ENCODE measurements at regions not wholly inside any gene's neighbourhood (a gene's known extent, or its start where the extent isn't known, plus 50 kb on each side); places are given as distances from the start of the nearest gene placed in this dataset.

DNA sequence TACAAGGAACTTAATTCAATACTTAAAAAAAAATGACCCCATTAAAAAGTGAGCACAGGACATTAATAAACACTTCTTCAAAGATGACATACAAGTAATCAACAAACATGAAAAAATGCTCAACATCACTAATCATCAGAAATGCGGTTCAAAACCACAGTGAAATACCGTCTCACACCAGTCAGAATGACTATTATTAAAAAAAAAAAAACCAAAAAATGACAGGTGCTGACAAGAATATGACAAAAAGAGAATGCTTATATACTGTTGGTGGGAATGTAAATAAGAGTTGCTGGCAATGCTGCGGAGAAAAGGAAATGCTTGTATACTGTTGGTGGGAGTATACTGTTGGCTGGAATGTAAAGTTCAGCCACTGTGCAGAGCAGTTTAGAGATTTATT lies 358.3 kb upstream of the CBLB start:
- TF ChIP-seq CTCF (IDR thresholded peaks at IDR 0.05; ENCODE audit: low read length) (no peak), EZH2 (IDR thresholded peaks at IDR 0.05; ENCODE audit: borderline replicate concordance, low read length) (no peak)

Data from OCI-LY1 (cell line).